ENCODE measurements at regions not wholly inside any gene's neighbourhood (a gene's known extent, or its start where the extent isn't known, plus 50 kb on each side); places are given as distances from the start of the nearest gene placed in this dataset.

- TF ChIP-seq CTCF (IDR thresholded peaks at IDR 0.05 in 4 of 5, conservative IDR thresholded peaks at IDR 0.05 in 1 of 5) (no peak), POLR2A (IDR thresholded peaks at IDR 0.05) (no peak)
Measured at GRCh38 chr1:105138458-105138893, 1388.8 kb downstream of the AMY1C start.
